ENCODE measurements at regions not wholly inside any gene's neighbourhood (a gene's known extent, or its start where the extent isn't known, plus 50 kb on each side); places are given as distances from the start of the nearest gene placed in this dataset.

- ChIA-PET CTCF (interaction anchor here (0.6 kb wide), 1 partner anchor 153 kb away, joined by 3 read pairs; no protein-coding TSS in a partner anchor), POLR2A (no interaction called here)
Measured at GRCh38 chr5:173782671-173783101, 105.5 kb upstream of the CPEB4 start.

DNA sequence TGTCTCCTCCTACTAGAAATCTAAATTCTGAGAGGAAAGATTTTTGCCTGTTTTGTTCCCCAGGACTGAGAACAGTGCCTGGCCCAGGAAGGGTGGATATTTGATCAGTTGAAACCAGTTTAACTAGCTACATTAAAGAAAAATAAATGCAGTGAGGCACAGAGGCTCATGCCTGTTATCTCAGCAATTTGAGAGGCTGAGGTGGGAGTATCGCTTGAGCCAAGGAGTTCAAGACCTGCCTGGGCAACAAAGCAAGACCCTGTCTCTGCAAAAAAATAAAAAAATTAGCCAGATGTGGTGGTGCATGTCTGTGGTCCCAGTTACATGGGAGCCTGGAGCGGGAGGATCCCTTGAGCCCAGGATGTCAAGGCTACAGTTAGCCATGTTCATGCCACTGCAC, 104.8 kb upstream of the CPEB4 start:
- no peak for TF ChIP-seq ZNF184 (tag by site-specific recombination; IDR thresholded peaks at IDR 0.05)
- no peak for TF ChIP-seq ZNF157 (tag by site-specific recombination; IDR thresholded peaks at IDR 0.05)
- TF ChIP-seq ZNF114 (tag by site-specific recombination; IDR thresholded peaks at IDR 0.05) = no peak
- TF ChIP-seq ZNF138 (tag by site-specific recombination; IDR thresholded peaks at IDR 0.05; ENCODE audit: borderline replicate concordance) = no peak
- no peak for TF ChIP-seq ZNF416 (tag by site-specific recombination; IDR thresholded peaks at IDR 0.05)
- TF ChIP-seq ZNF175 (tag by site-specific recombination; IDR thresholded peaks at IDR 0.05) = no peak
- no peak for TF ChIP-seq ZNF423 (tag by site-specific recombination; IDR thresholded peaks at IDR 0.05)
- TF ChIP-seq KLF16 (tag by site-specific recombination; IDR thresholded peaks at IDR 0.05) = no peak
- no peak for TF ChIP-seq SETDB1 (IDR thresholded peaks at IDR 0.05; ENCODE audit: insufficient read length, low read length)
- no peak for TF ChIP-seq ZNF629 (tag by site-specific recombination; IDR thresholded peaks at IDR 0.05)
- TF ChIP-seq ZNF654 (tag by site-specific recombination; IDR thresholded peaks at IDR 0.05; ENCODE audit: low read depth) = no peak
- TF ChIP-seq, protein P1, sequence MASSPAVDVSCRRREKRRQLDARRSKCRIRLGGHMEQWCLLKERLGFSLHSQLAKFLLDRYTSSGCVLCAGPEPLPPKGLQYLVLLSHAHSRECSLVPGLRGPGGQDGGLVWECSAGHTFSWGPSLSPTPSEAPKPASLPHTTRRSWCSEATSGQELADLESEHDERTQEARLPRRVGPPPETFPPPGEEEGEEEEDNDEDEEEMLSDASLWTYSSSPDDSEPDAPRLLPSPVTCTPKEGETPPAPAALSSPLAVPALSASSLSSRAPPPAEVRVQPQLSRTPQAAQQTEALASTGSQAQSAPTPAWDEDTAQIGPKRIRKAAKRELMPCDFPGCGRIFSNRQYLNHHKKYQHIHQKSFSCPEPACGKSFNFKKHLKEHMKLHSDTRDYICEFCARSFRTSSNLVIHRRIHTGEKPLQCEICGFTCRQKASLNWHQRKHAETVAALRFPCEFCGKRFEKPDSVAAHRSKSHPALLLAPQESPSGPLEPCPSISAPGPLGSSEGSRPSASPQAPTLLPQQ (tag by site-specific recombination; IDR thresholded peaks at IDR 0.05) = no peak
- TF ChIP-seq ZNF549 (tag by site-specific recombination; IDR thresholded peaks at IDR 0.05) = no peak
- no peak for TF ChIP-seq ZBTB1 (tag by site-specific recombination; IDR thresholded peaks at IDR 0.05)
- TF ChIP-seq ZNF19 (tag by site-specific recombination; IDR thresholded peaks at IDR 0.05; ENCODE audit: low read depth) = no peak
- no peak for TF ChIP-seq ZXDB (tag by site-specific recombination; IDR thresholded peaks at IDR 0.05)
- TF ChIP-seq ZNF292 (tag by site-specific recombination; IDR thresholded peaks at IDR 0.05; ENCODE audit: borderline replicate concordance, low read depth) = no peak
- Histone ChIP-seq H3K9me3 (ENCODE audit: control insufficient read depth, insufficient read depth, low read depth, low read length) (no peaks in the 10 kb centered on the region), H3K27ac (ENCODE audit: extremely low read depth, low read depth, low read length) (no peak overlapping the region), H3K36me3 (ENCODE audit: control insufficient read depth in 2 of 2, insufficient read depth in 1 of 2, low read length in 2 of 2) (no peaks in the 10 kb centered on the region), H3K4me3 (ENCODE audit: low read depth, low read length) (no peak overlapping the region), H3K4me1 (ENCODE audit: control insufficient read depth, insufficient read depth, low read length) (no peaks in the 10 kb centered on the region)
- ChIA-PET POLR2A (no interaction called here), CTCF (no interaction called here)

More at GRCh38 chr5:173782671-173783101, 105.5 kb upstream of the CPEB4 start:
- no peaks in the 10 kb centered on the region for H3K36me3 ChIP-seq (ENCODE audit: control insufficient read depth in 2 of 2, insufficient read depth in 1 of 2, low read length in 2 of 2)
- H3K4me3 ChIP-seq (ENCODE audit: low read depth, low read length) = no peak overlapping the region
- H3K4me1 ChIP-seq (ENCODE audit: control insufficient read depth, insufficient read depth, low read length) = no peaks in the 10 kb centered on the region
- no peaks in the 10 kb centered on the region for H3K9me3 ChIP-seq (ENCODE audit: control insufficient read depth, insufficient read depth, low read depth, low read length)
- no peak for TF ChIP-seq ZNF514 (tag by site-specific recombination; IDR thresholded peaks at IDR 0.05)
- TF ChIP-seq ZNF704 (tag by site-specific recombination; IDR thresholded peaks at IDR 0.05) = no peak
- TF ChIP-seq, protein P2, sequence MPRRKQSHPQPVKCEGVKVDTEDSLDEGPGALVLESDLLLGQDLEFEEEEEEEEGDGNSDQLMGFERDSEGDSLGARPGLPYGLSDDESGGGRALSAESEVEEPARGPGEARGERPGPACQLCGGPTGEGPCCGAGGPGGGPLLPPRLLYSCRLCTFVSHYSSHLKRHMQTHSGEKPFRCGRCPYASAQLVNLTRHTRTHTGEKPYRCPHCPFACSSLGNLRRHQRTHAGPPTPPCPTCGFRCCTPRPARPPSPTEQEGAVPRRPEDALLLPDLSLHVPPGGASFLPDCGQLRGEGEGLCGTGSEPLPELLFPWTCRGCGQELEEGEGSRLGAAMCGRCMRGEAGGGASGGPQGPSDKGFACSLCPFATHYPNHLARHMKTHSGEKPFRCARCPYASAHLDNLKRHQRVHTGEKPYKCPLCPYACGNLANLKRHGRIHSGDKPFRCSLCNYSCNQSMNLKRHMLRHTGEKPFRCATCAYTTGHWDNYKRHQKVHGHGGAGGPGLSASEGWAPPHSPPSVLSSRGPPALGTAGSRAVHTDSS (tag by site-specific recombination; IDR thresholded peaks at IDR 0.05) = no peak
- TF ChIP-seq BCL6B (tag by site-specific recombination; IDR thresholded peaks at IDR 0.05) = no peak
- TF ChIP-seq ZNF157 (tag by site-specific recombination; IDR thresholded peaks at IDR 0.05) = no peak
- TF ChIP-seq BCL11B (tag by site-specific recombination; IDR thresholded peaks at IDR 0.05; ENCODE audit: low read depth) = no peak
- no peak for TF ChIP-seq ZNF404 (tag by site-specific recombination; IDR thresholded peaks at IDR 0.05)
- no peak for TF ChIP-seq ZNF558 (tag by site-specific recombination; IDR thresholded peaks at IDR 0.05)
- no peak for TF ChIP-seq YY1 (tag by site-specific recombination; IDR thresholded peaks at IDR 0.05)
- H3K27ac ChIP-seq (ENCODE audit: extremely low read depth, low read depth, low read length) = no peak overlapping the region

Measured in HEK293 (cell line).